ENCODE measurements at regions not wholly inside any gene's neighbourhood (a gene's known extent, or its start where the extent isn't known, plus 50 kb on each side); places are given as distances from the start of the nearest gene placed in this dataset.
A peak's percentile ranks its signal among the peaks of the same experiment; 100 is the strongest.

- Mint-ChIP-seq H3K4me3 (no peak overlapping the region), H3K4me1 (no peaks in the 10 kb centered on the region), H3K9me3 (peaks cover 0 to 16% (median 2%) of the 10 kb centered on the region in 7 donors), H3K27me3 (no peaks in the 10 kb centered on the region), H3K36me3 (no peaks in the 10 kb centered on the region), H3K27ac (no peak overlapping the region)
- Histone ChIP-seq H3K27me3 (ENCODE audit: control insufficient read depth, insufficient read depth, low read length) (no peaks in the 10 kb centered on the region), H3K9me3 (ENCODE audit: control insufficient read depth in 2 of 2, low read length in 2 of 2) (peaks cover 0 to 4% of the 10 kb centered on the region in 2 experiments), H3K4me3 (ENCODE audit: low read depth, low read length) (no peak overlapping the region), H3K27ac (ENCODE audit: insufficient read depth, low read length, poor library complexity, severe bottlenecking) (no peak overlapping the region), H3K4me1 (ENCODE audit: control insufficient read depth, insufficient read depth, low read length, poor library complexity, severe bottlenecking) (no peaks in the 10 kb centered on the region), H3K36me3 (ENCODE audit: control insufficient read depth, insufficient read depth, low read length) (no peaks in the 10 kb centered on the region)
- no peak for ATAC-seq (ENCODE audit: low read depth in 2 of 2)
- DNase-seq: no peak
These were observed 1097.8 kb downstream of the PCDH17 start for GRCh38 chr13:58729361-58729760.

- Histone ChIP-seq H3K4me1 (ENCODE audit: control insufficient read depth, insufficient read depth, low read length, poor library complexity, severe bottlenecking) (no peaks in the 10 kb centered on the region), H3K4me3 (ENCODE audit: low read depth, low read length) (no peak overlapping the region), H3K27me3 (ENCODE audit: control insufficient read depth, insufficient read depth, low read length) (no peaks in the 10 kb centered on the region), H3K36me3 (ENCODE audit: control insufficient read depth, insufficient read depth, low read length) (no peaks in the 10 kb centered on the region), H3K9me3 (ENCODE audit: control insufficient read depth in 2 of 2, low read length in 2 of 2) (no peaks in the 10 kb centered on the region), H3K27ac (ENCODE audit: insufficient read depth, low read length, poor library complexity, severe bottlenecking) (no peak overlapping the region)
- DNase-seq (no peak), ATAC-seq (ENCODE audit: low read depth in 2 of 2) (no peak)
- Mint-ChIP-seq H3K9me3 (peaks cover 0 to 9% (median 6%) of the 10 kb centered on the region in 7 donors), H3K27ac (no peak overlapping the region), H3K4me3 (no peak overlapping the region), H3K36me3 (no peaks in the 10 kb centered on the region), H3K4me1 (no peaks in the 10 kb centered on the region), H3K27me3 (no peaks in the 10 kb centered on the region)
These were observed 1113.1 kb downstream of the PCDH17 start for GRCh38 chr13:58744686-58745085.

GRCh38 chr13:58767566-58767965, 1136.0 kb downstream of the PCDH17 start:
- H3K4me1 Mint-ChIP-seq: no peaks in the 10 kb centered on the region

GRCh38 chr13:58773280-58773859, 1141.8 kb downstream of the PCDH17 start:
- Mint-ChIP-seq H3K4me1 (no peaks in the 10 kb centered on the region), H3K36me3 (no peaks in the 10 kb centered on the region), H3K27ac (no peak overlapping the region), H3K4me3 (no peak overlapping the region), H3K9me3 (peaks cover 0 to 14% (median 8%) of the 10 kb centered on the region in 7 donors), H3K27me3 (no peaks in the 10 kb centered on the region)
- DNase-seq (no peak), ATAC-seq (ENCODE audit: low read depth in 2 of 2) (no peak)
- H3K27me3 ChIP-seq (ENCODE audit: control insufficient read depth, insufficient read depth, low read length): no peaks in the 10 kb centered on the region
- H3K9me3 ChIP-seq (ENCODE audit: control insufficient read depth in 2 of 2, low read length in 2 of 2): no peaks in the 10 kb centered on the region
- no peak overlapping the region for H3K27ac ChIP-seq (ENCODE audit: insufficient read depth, low read length, poor library complexity, severe bottlenecking)
- no peak overlapping the region for H3K4me3 ChIP-seq (ENCODE audit: low read depth, low read length)
- no peaks in the 10 kb centered on the region for H3K4me1 ChIP-seq (ENCODE audit: control insufficient read depth, insufficient read depth, low read length, poor library complexity, severe bottlenecking)
- no peaks in the 10 kb centered on the region for H3K36me3 ChIP-seq (ENCODE audit: control insufficient read depth, insufficient read depth, low read length)

More at GRCh38 chr13:58767566-58767965, 1136.0 kb downstream of the PCDH17 start:
- Histone ChIP-seq H3K9me3 (ENCODE audit: control insufficient read depth in 2 of 2, low read length in 2 of 2) (no peaks in the 10 kb centered on the region), H3K4me1 (ENCODE audit: control insufficient read depth, insufficient read depth, low read length, poor library complexity, severe bottlenecking) (no peaks in the 10 kb centered on the region), H3K27me3 (ENCODE audit: control insufficient read depth, insufficient read depth, low read length) (no peaks in the 10 kb centered on the region), H3K4me3 (ENCODE audit: low read depth, low read length) (no peak overlapping the region), H3K36me3 (ENCODE audit: control insufficient read depth, insufficient read depth, low read length) (no peaks in the 10 kb centered on the region), H3K27ac (ENCODE audit: insufficient read depth, low read length, poor library complexity, severe bottlenecking) (no peak overlapping the region)
- no peak for ATAC-seq (ENCODE audit: low read depth in 2 of 2)
- no peak overlapping the region for H3K27ac Mint-ChIP-seq
- no peaks in the 10 kb centered on the region for H3K27me3 Mint-ChIP-seq
- no peaks in the 10 kb centered on the region for H3K36me3 Mint-ChIP-seq
- no peak overlapping the region for H3K4me3 Mint-ChIP-seq
- no peak for DNase-seq
- peaks cover 0 to 9% (median 4%) of the 10 kb centered on the region in 7 donors for H3K9me3 Mint-ChIP-seq

GRCh38 chr13:58782736-58783135, 1151.2 kb downstream of the PCDH17 start:
- DNase-seq: no peak
- no peak overlapping the region for H3K4me3 Mint-ChIP-seq
- no peaks in the 10 kb centered on the region for H3K36me3 ChIP-seq (ENCODE audit: control insufficient read depth, insufficient read depth, low read length)
- no peak overlapping the region for H3K27ac ChIP-seq (ENCODE audit: insufficient read depth, low read length, poor library complexity, severe bottlenecking)
- no peak overlapping the region for H3K27ac Mint-ChIP-seq
- no peaks in the 10 kb centered on the region for H3K36me3 Mint-ChIP-seq
- no peaks in the 10 kb centered on the region for H3K27me3 ChIP-seq (ENCODE audit: control insufficient read depth, insufficient read depth, low read length)
- no peak overlapping the region for H3K4me3 ChIP-seq (ENCODE audit: low read depth, low read length)
- no peaks in the 10 kb centered on the region for H3K4me1 ChIP-seq (ENCODE audit: control insufficient read depth, insufficient read depth, low read length, poor library complexity, severe bottlenecking)
- H3K9me3 ChIP-seq (ENCODE audit: control insufficient read depth in 2 of 2, low read length in 2 of 2): no peaks in the 10 kb centered on the region
- no peaks in the 10 kb centered on the region for H3K4me1 Mint-ChIP-seq
- no peaks in the 10 kb centered on the region for H3K27me3 Mint-ChIP-seq
- ATAC-seq (ENCODE audit: low read depth in 2 of 2): no peak
- H3K9me3 Mint-ChIP-seq: peaks cover 0 to 12% (median 7%) of the 10 kb centered on the region in 7 donors

- DNase-seq: no peak
- Histone ChIP-seq H3K27ac (ENCODE audit: insufficient read depth, low read length, poor library complexity, severe bottlenecking) (no peak overlapping the region), H3K9me3 (ENCODE audit: control insufficient read depth in 2 of 2, low read length in 2 of 2) (no peaks in the 10 kb centered on the region), H3K4me1 (ENCODE audit: control insufficient read depth, insufficient read depth, low read length, poor library complexity, severe bottlenecking) (no peaks in the 10 kb centered on the region), H3K4me3 (ENCODE audit: low read depth, low read length) (no peak overlapping the region), H3K36me3 (ENCODE audit: control insufficient read depth, insufficient read depth, low read length) (no peaks in the 10 kb centered on the region), H3K27me3 (ENCODE audit: control insufficient read depth, insufficient read depth, low read length) (no peaks in the 10 kb centered on the region)
- Mint-ChIP-seq H3K36me3 (no peaks in the 10 kb centered on the region), H3K4me1 (no peaks in the 10 kb centered on the region), H3K27ac (no peak overlapping the region), H3K9me3 (peaks cover 0 to 10% (median 0%) of the 10 kb centered on the region in 7 donors), H3K4me3 (no peak overlapping the region), H3K27me3 (no peaks in the 10 kb centered on the region)
- no peak for ATAC-seq (ENCODE audit: low read depth in 2 of 2)
These were observed 1161.3 kb downstream of the PCDH17 start for GRCh38 chr13:58792854-58793253.

- H3K36me3 Mint-ChIP-seq: no peaks in the 10 kb centered on the region
These were observed 1164.2 kb downstream of the PCDH17 start for GRCh38 chr13:58795715-58796114.

GRCh38 chr13:58804832-58805231, 1173.3 kb downstream of the PCDH17 start:
- Mint-ChIP-seq H3K9me3 (peaks cover 0 to 6% (median 0%) of the 10 kb centered on the region in 7 donors), H3K4me1 (no peaks in the 10 kb centered on the region), H3K27me3 (no peaks in the 10 kb centered on the region), H3K4me3 (no peak overlapping the region), H3K36me3 (no peaks in the 10 kb centered on the region), H3K27ac (no peak overlapping the region)
- H3K36me3 ChIP-seq (ENCODE audit: control insufficient read depth, insufficient read depth, low read length): no peaks in the 10 kb centered on the region
- ATAC-seq (ENCODE audit: low read depth in 2 of 2): no peak
- H3K9me3 ChIP-seq (ENCODE audit: control insufficient read depth in 2 of 2, low read length in 2 of 2): no peaks in the 10 kb centered on the region
- no peak for DNase-seq
- no peak overlapping the region for H3K4me3 ChIP-seq (ENCODE audit: low read depth, low read length)
- no peaks in the 10 kb centered on the region for H3K27me3 ChIP-seq (ENCODE audit: control insufficient read depth, insufficient read depth, low read length)
- H3K4me1 ChIP-seq (ENCODE audit: control insufficient read depth, insufficient read depth, low read length, poor library complexity, severe bottlenecking): no peaks in the 10 kb centered on the region
- no peak overlapping the region for H3K27ac ChIP-seq (ENCODE audit: insufficient read depth, low read length, poor library complexity, severe bottlenecking)

More at GRCh38 chr13:58795715-58796114, 1164.2 kb downstream of the PCDH17 start:
- peaks cover 0 to 8% (median 0%) of the 10 kb centered on the region in 7 donors for H3K9me3 Mint-ChIP-seq
- Histone ChIP-seq H3K27ac (ENCODE audit: insufficient read depth, low read length, poor library complexity, severe bottlenecking) (no peak overlapping the region), H3K4me1 (ENCODE audit: control insufficient read depth, insufficient read depth, low read length, poor library complexity, severe bottlenecking) (no peaks in the 10 kb centered on the region), H3K4me3 (ENCODE audit: low read depth, low read length) (no peak overlapping the region), H3K36me3 (ENCODE audit: control insufficient read depth, insufficient read depth, low read length) (no peaks in the 10 kb centered on the region), H3K27me3 (ENCODE audit: control insufficient read depth, insufficient read depth, low read length) (no peaks in the 10 kb centered on the region), H3K9me3 (ENCODE audit: control insufficient read depth in 2 of 2, low read length in 2 of 2) (no peaks in the 10 kb centered on the region)
- DNase-seq: no peak
- H3K4me1 Mint-ChIP-seq: no peaks in the 10 kb centered on the region
- H3K4me3 Mint-ChIP-seq: no peak overlapping the region
- no peak for ATAC-seq (ENCODE audit: low read depth in 2 of 2)
- no peaks in the 10 kb centered on the region for H3K27me3 Mint-ChIP-seq
- peak overlapping the region in 1 of 3 donors; percentile 45 for H3K27ac Mint-ChIP-seq
